ENCODE measurements at regions not wholly inside any gene's neighbourhood (a gene's known extent, or its start where the extent isn't known, plus 50 kb on each side); places are given as distances from the start of the nearest gene placed in this dataset.
"Not testable (repeated sequence)": the region's sequence is repeated elsewhere in the genome, so short reads cannot be mapped to it uniquely, and the experiment has no call there.

GRCh38 chr17:16875662-16876061 lies 96.3 kb downstream of the TNFRSF13B start:
- H3K27me3 ChIP-seq (ENCODE audit: control insufficient read depth in 2 of 2, insufficient read depth in 2 of 2, low read length in 2 of 2) = no peaks in the 10 kb centered on the region
- intact Hi-C loops (cut with micrococcal nuclease) = no loop called here
- no peak overlapping the region for H3K4me3 ChIP-seq (replicated peaks in 1 of 3; ENCODE audit: insufficient read depth in 1 of 3, low read depth in 1 of 3, low read length in 3 of 3)
- no peak overlapping the region for H3K9ac ChIP-seq (replicated peaks; ENCODE audit: extremely low read depth, insufficient read depth, low read length)
- no peaks in the 10 kb centered on the region for H3K36me3 ChIP-seq (ENCODE audit: control insufficient read depth in 2 of 2, extremely low read depth in 1 of 2, insufficient read depth in 2 of 2, low read length in 2 of 2)
- no peak overlapping the region for H3K4me2 ChIP-seq (ENCODE audit: insufficient read depth, low read length)
- no peaks in the 10 kb centered on the region for H4K20me1 ChIP-seq (replicated peaks; ENCODE audit: control insufficient read depth, extremely low read depth, insufficient read depth, low read length)
- POLR2A ChIA-PET = no interaction called here
- H2AFZ ChIP-seq (ENCODE audit: low read depth, low read length) = no peak overlapping the region
- no peak overlapping the region for H3K27ac ChIP-seq (ENCODE audit: insufficient read depth, low read depth, low read length)
- no peaks in the 10 kb centered on the region for H3K4me1 ChIP-seq (ENCODE audit: control insufficient read depth, extremely low read depth, insufficient read depth, low read length)
- FAIRE-seq (no peak), DNase-seq (ENCODE audit: low read depth, low spot score) (no peak)
- CTCF ChIA-PET = interaction anchor here (0.5 kb wide), 1 partner anchor 229 kb away, joined by 3 read pairs; no protein-coding TSS in a partner anchor
- dilution Hi-C loops (cut with MboI; ENCODE audit: extremely low pct_ligation_motif_present, low sequenced_read_pairs) = no loop called here
- no TSS peak for BruUV-seq (replicated peaks)
- no peaks in the 10 kb centered on the region for H3K9me3 ChIP-seq (replicated peaks; ENCODE audit: control insufficient read depth, insufficient read depth, low read length)
- no peak for TF ChIP-seq POLR2AphosphoS5 (IDR thresholded peaks at IDR 0.05; ENCODE audit: insufficient read depth, low read depth, low read length)
- no peaks in the 10 kb centered on the region for H3K79me2 ChIP-seq (ENCODE audit: control insufficient read depth, insufficient read depth, low read length)
- H3K9me1 ChIP-seq (replicated peaks; ENCODE audit: control insufficient read depth, extremely low read depth, insufficient read depth, low read length) = no peaks in the 10 kb centered on the region

GRCh38 chr17:16874216-16874615 lies 97.7 kb downstream of the TNFRSF13B start:
- H3K4me3 ChIP-seq (replicated peaks in 1 of 3; ENCODE audit: insufficient read depth in 1 of 3, low read depth in 1 of 3, low read length in 3 of 3); H3K4me1 ChIP-seq (ENCODE audit: control insufficient read depth, extremely low read depth, insufficient read depth, low read length); H4K20me1 ChIP-seq (replicated peaks; ENCODE audit: control insufficient read depth, extremely low read depth, insufficient read depth, low read length); H3K79me2 ChIP-seq (ENCODE audit: control insufficient read depth, insufficient read depth, low read length); H2AFZ ChIP-seq (ENCODE audit: low read depth, low read length); CTCF ChIA-PET; H3K4me2 ChIP-seq (ENCODE audit: insufficient read depth, low read length); H3K36me3 ChIP-seq (ENCODE audit: control insufficient read depth in 2 of 2, extremely low read depth in 1 of 2, insufficient read depth in 2 of 2, low read length in 2 of 2); POLR2A ChIA-PET; H3K9me1 ChIP-seq (replicated peaks; ENCODE audit: control insufficient read depth, extremely low read depth, insufficient read depth, low read length); H3K9me3 ChIP-seq (replicated peaks; ENCODE audit: control insufficient read depth, insufficient read depth, low read length); H3K9ac ChIP-seq (replicated peaks; ENCODE audit: extremely low read depth, insufficient read depth, low read length); BruUV-seq (replicated peaks); dilution Hi-C loops (cut with MboI; ENCODE audit: extremely low pct_ligation_motif_present, low sequenced_read_pairs); DNase-seq (ENCODE audit: low read depth, low spot score); intact Hi-C loops (cut with micrococcal nuclease); H3K27me3 ChIP-seq (ENCODE audit: control insufficient read depth in 2 of 2, insufficient read depth in 2 of 2, low read length in 2 of 2); H3K27ac ChIP-seq (ENCODE audit: insufficient read depth, low read depth, low read length); FAIRE-seq: not testable (repeated sequence)

All from endothelial cell of umbilical vein (primary cell).